Psoas muscle (tissue), 7 donors: ENCODE measurements at regions not wholly inside any gene's neighbourhood (a gene's known extent, or its start where the extent isn't known, plus 50 kb on each side); places are given as distances from the start of the nearest gene placed in this dataset.
A peak's percentile ranks its signal among the peaks of the same experiment; 100 is the strongest.

Source experiments
- ATAC-seq, 4 donors: fragments of 200-7000 bp; cut with Tn5 transposase; one replicate each; pipeline ENCODE4 v1.9.1; 2020; ENCODE audit warnings: moderate library complexity in 3 of 4, mild to moderate bottlenecking in 2 of 4
- DNase-seq, 2 donors: peaks; one replicate each; pipeline ENCODE4 v3.0.0-alpha.2; 2020
- H3K27ac ChIP-seq: fragments of 200-600 bp; one replicate; pipeline ENCODE4 v1.8.0; 2022
- H3K27me3 ChIP-seq, 3 donors: fragments of 200-600 bp in 1 of 3; one replicate each; pipeline versions ENCODE4 v1.6.1 to v1.8.0; 2013 to 2022; ENCODE audit warnings: low read length in 2 of 3, mild to moderate bottlenecking in 2 of 3, moderate library complexity in 1 of 3; ENCODE audit not compliant: insufficient read depth in 3 of 3
- H3K36me3 ChIP-seq, 2 donors: fragments of 200-600 bp in 1 of 2; one replicate each; pipeline versions ENCODE4 v1.6.1 to v1.8.0; 2013 to 2022; ENCODE audit warnings: low read depth in 1 of 2, mild to moderate bottlenecking in 1 of 2, moderate library complexity in 1 of 2; ENCODE audit not compliant: insufficient read depth in 1 of 2
- H3K4me1 ChIP-seq: fragments of 200-600 bp; one replicate; pipeline ENCODE4 v1.8.0; 2022
- H3K4me3 ChIP-seq: fragments of 200-600 bp; one replicate; pipeline ENCODE4 v1.8.0; 2022; ENCODE audit warnings: mild to moderate bottlenecking
- H3K9me3 ChIP-seq: fragments of 200-600 bp; one replicate; pipeline ENCODE4 v1.8.0; 2022
- CTCF ChIP-seq: fragments of 200-600 bp; IDR thresholded peaks from one replicate; pipeline ENCODE4 v1.8.0; 2022; ENCODE audit warnings: antibody characterized with exemption
- WGBS, 3 donors: extraction: QIAGEN DNeasy Blood & Tissue Kit; methylation state at CpG; one replicate each; pipeline versions ENCODE4 v1.1.6 to v1.1.7; 2013; 5-methylcytosine and 5-hydroxymethylcytosine counted together
- intact Hi-C, 2 donors: fragments of 100-400 bp; cut with DNase I; formaldehyde crosslinking; loops; one replicate each; pipeline versions ENCODE4 v1.11.0 to v1.14.2; 2022
- donor health status: healthy with polysubstance abuse.
- donor health status: DM: no; HTN: no; CAD: no; lungs with moderate emphysema.
- donor health status: Bipolar disorder and iron deficiency.
- donor health status: healthy.
- donor health status: DM: yes; HTN: yes; CAD: no.
- donor health status: DM: no; HTN: no; CAD: no.
- donor health status: DM: yes; HTN: yes; CAD: no.

GRCh38 chr13:50114961-50115360 is 99.7 kb downstream of the KCNRG start:
- Histone ChIP-seq H3K4me1 (peaks cover 24% of the 10 kb centered on the region), H3K9me3 (no peaks in the 10 kb centered on the region), H3K4me3 (no peak overlapping the region), H3K36me3 (peaks cover 0 to 3% of the 10 kb centered on the region in 2 donors), H3K27me3 (no peaks in the 10 kb centered on the region), H3K27ac (no peak overlapping the region)
- DNase-seq: no peak
- no peak for ATAC-seq
- 86 to 93% (median 90%) methylated on average over 2 of the region's 2 CpGs for WGBS, 3 donors
- intact Hi-C loops: no loop called here
- TF ChIP-seq CTCF: no peak

- DNase-seq: no peak
- H3K27me3 ChIP-seq: no peaks in the 10 kb centered on the region
- H3K27ac ChIP-seq: no peak overlapping the region
- H3K36me3 ChIP-seq: peaks cover 2 to 3% of the 10 kb centered on the region in 2 donors
- intact Hi-C loops: no loop called here
- TF ChIP-seq CTCF: no peak
- H3K9me3 ChIP-seq: no peaks in the 10 kb centered on the region
- WGBS, 3 donors: 95 to 98% (median 95%) methylated on average over 3 of the region's 3 CpGs
- H3K4me3 ChIP-seq: no peak overlapping the region
- ATAC-seq: peak in 1 of 4 donors; percentile 13
- peaks cover 28% of the 10 kb centered on the region for H3K4me1 ChIP-seq
Measured at GRCh38 chr13:50115695-50116094, 100.5 kb downstream of the KCNRG start.

DNA sequence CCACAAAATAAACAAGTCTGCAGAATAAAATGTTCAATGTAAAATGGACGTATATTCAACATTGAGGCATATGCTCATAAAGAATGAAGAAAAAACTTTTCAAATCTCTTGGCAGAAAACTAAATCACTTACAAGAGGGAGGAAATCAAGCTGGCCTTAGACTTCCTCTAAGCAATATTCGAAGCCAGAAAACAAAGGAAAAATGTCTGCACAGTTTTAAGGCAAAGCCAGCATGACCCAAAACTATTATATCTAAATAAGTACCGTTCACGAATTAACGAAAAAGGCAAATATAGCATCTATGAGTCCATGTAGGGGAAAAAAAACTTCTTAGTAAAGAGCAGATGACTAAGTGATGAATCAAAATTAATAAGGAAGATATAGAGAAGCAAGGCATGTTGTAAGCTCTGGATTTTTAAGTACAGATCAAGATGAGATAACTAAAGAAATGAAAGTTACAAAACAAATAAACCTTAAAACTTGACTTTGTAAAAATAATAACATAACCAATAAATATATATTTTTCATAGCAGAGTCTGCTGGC is 101.3 kb downstream of the KCNRG start:
- Histone ChIP-seq H3K9me3 (no peaks in the 10 kb centered on the region), H3K27me3 (no peaks in the 10 kb centered on the region), H3K27ac (no peak overlapping the region), H3K4me1 (peaks cover 36% of the 10 kb centered on the region), H3K4me3 (no peak overlapping the region), H3K36me3 (peaks cover 3 to 8% of the 10 kb centered on the region in 2 donors)
- no peak for ATAC-seq
- 73 to 76% (median 75%) methylated on average over 5 of the region's 5 CpGs for WGBS, 3 donors
- no peak for TF ChIP-seq CTCF
- intact Hi-C loops: no loop called here
- no peak for DNase-seq

DNA sequence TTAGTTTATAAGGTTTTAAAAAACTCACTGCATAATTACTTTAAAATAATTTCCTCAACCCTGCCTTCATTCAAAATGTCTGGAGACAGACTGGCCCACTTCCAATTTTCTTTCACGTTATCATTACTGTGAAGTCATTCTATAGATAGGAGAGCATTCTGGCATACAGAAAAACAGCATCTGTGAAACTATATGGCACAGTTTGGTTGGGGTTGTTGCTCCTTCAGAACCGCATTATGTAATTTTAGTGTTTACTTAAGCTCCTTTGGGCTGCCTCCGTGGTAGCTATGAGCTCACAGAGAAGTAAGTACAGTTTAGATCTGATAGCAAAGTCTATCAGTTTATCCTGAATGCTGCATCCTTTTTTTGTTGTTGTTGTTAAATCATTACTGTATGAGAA is 104.3 kb downstream of the KCNRG start:
- WGBS, 3 donors: 58 to 67% (median 62%) methylated on average over 3 of the region's 3 CpGs
- peaks cover 43% of the 10 kb centered on the region for H3K4me1 ChIP-seq
- no peak for DNase-seq
- intact Hi-C loops: no loop called here
- H3K36me3 ChIP-seq: peaks cover 3 to 8% of the 10 kb centered on the region in 2 donors
- no peak overlapping the region for H3K4me3 ChIP-seq
- ATAC-seq: no peak
- no peak for TF ChIP-seq CTCF
- H3K27ac ChIP-seq: no peak overlapping the region
- no peaks in the 10 kb centered on the region for H3K9me3 ChIP-seq
- H3K27me3 ChIP-seq: no peaks in the 10 kb centered on the region

DNA sequence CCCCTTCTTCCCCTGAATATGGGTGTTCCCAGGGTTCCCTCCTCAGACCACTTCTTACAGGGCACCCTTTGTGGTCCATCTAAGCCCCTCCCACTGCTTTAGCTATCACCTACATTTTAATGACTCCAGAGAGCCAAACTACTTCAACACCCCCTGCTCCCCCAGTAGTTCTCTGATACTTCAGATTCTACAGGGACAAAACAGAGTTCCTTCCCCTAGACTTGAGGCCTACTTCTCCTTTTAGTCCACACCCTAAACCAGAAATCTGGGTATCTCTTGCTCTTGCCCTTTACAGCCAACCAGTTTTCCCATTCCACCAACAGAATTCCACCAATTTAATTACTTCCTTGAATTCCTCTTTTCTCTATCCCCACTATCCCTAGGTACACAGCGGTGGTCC is 107.2 kb downstream of the KCNRG start:
- Histone ChIP-seq H3K36me3 (peaks cover 0 to 8% of the 10 kb centered on the region in 2 donors), H3K4me3 (peak overlapping the region; percentile 99), H3K4me1 (peaks cover 45% of the 10 kb centered on the region), H3K27me3 (no peaks in the 10 kb centered on the region), H3K27ac (peak overlapping the region; percentile 100), H3K9me3 (no peaks in the 10 kb centered on the region)
- DNase-seq (no peak), ATAC-seq (no peak)
- no peak for TF ChIP-seq CTCF
- intact Hi-C loops: loop anchor here (2.0 to 10.0 kb wide), 2 partner anchors 40 to 468 kb away; no protein-coding TSS in a partner anchor
- WGBS, 3 donors: 90 to 100% (median 99%) methylated on average over 1 of the region's 1 CpG
